ENCODE measurements at regions not wholly inside any gene's neighbourhood (a gene's known extent, or its start where the extent isn't known, plus 50 kb on each side); places are given as distances from the start of the nearest gene placed in this dataset.

DNA sequence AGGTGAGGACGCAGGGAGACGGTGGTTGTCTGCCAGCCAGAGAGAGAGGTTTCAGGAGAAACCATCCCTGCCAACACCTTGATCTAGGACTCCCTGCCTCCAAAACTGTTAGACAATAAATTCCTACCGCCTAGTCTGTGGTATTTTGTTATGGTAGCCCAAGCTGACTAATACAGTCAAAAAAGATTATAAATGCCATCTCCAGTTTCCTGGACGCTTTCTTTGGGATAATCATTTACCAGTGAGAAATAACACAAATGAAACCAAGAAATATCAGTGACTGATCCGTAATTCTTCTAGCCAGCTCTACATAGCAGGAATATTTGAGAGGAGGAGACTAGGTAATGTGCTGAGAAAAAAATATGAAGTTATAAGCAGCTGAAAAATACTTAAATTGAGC, 707.8 kb upstream of the LMCD1 start:
- peak; percentile 93 for DNase-seq (ENCODE audit: low spot score)

DNA sequence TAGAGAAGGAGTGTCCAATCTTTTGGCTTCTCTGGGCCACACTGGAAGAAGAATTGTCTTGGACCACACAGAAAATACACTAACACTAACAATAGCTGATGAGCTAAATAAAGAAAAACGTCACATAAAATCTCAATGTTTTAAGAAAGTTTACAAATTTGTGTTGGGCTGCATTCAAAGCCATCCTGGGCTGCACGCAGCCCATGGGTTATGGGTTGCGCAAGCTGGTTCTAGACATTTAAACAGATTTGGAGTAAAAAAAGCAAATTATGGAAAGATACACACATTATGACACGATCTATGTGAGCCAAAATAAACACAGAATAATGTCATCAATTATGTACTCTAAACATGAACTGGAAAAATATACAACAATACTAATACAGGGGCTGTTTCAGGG, 703.3 kb upstream of the LMCD1 start:
- no peak for DNase-seq (ENCODE audit: low spot score)

GRCh38 chr3:7800006-7800780, 701.4 kb upstream of the LMCD1 start:
- DNase-seq (ENCODE audit: low spot score) = peak; percentile 29

GRCh38 chr3:7812490-7812889, 689.1 kb upstream of the LMCD1 start:
- no peak for DNase-seq (ENCODE audit: low spot score)

- DNase-seq (ENCODE audit: low spot score) = no peak
Observed at GRCh38 chr3:7813365-7813764, 688.3 kb upstream of the LMCD1 start.

DNA sequence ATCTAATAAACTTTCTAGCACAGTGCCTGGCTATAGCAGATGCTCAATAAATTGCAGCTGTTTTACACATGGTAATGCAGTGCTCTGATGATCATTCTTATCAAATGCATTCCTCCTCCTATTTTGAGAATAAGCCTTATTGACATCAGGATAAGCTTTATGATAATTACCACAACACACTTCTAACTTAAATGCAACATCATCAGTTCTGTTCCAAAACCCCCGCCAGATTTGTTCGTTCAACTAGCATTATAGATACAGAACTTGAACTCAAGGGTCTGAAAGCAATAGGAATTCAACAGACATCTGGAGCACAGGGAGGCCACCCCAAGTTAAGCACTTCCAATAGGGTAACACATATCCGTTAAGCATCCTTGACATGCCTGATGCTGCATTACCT, 684.4 kb upstream of the LMCD1 start:
- DNase-seq (ENCODE audit: low spot score) = no peak

- no peak for DNase-seq (ENCODE audit: low spot score)
Observed at GRCh38 chr3:7820969-7821368, 680.7 kb upstream of the LMCD1 start.

DNA sequence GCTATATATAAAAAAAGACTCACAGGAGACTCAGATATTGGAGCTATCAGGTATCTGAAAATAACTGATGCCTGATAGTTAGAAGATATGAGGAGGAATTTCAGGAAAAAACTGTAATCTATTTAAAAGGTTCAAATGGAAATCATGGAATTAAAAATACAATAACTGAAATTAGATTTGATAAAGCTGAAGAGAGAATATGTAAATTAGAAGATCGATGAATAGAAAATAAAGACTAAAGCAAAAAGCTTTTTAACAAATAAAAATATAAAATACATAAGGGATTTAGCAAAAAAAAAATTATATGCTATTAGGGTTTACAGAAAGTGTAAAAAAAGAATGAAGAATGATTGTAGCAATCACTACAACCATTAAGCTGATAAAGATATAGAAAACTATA, 679.8 kb upstream of the LMCD1 start:
- no peak for DNase-seq (ENCODE audit: low spot score)

GRCh38 chr3:7841451-7841850, 660.2 kb upstream of the LMCD1 start:
- no peak for DNase-seq (ENCODE audit: low spot score)

- no peak for DNase-seq (ENCODE audit: low spot score)
Observed at GRCh38 chr3:7843441-7843840, 658.2 kb upstream of the LMCD1 start.

DNA sequence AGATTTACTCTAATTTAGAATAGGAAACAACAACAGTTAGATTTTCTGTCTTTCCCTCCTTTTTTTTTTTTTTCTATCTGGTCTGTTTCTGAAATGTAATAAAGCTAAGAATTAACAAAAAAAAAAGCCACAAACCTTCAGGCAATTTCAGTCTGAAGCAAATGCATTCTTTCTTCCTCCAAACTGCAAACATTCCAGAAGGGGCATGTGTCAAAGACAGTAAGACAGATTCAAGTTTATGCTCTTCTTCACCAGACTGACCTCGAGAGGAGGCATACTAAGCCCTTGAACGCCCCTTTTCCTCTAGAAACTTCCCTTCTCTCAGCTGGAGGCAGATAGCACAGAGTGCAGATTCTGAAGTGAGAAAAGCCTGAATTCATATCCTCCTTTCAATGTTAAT, 654.6 kb upstream of the LMCD1 start:
- no peak for DNase-seq (ENCODE audit: low spot score)

- DNase-seq (ENCODE audit: low spot score) = no peak
Observed at GRCh38 chr3:7847521-7847920, 654.1 kb upstream of the LMCD1 start.

DNA sequence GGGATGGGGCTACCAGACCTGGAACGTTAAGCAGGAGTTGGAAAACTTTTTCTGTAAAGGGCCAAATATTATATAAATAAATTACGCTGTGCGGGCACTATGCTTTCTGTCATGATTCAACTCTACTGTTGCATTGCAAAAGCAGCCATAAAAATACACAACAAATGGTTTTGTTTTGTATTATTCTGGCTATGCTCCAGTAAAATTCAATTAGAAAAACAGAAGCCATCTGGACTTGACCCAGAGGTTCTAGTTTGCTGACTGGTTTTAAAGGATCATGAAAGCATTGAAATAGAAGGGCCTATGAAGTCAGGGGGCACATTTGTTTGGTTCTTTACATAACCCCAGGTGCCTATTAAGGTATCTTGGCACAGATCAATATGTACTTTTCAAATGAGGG, 647.4 kb upstream of the LMCD1 start:
- DNase-seq (ENCODE audit: low spot score) = no peak

DNA sequence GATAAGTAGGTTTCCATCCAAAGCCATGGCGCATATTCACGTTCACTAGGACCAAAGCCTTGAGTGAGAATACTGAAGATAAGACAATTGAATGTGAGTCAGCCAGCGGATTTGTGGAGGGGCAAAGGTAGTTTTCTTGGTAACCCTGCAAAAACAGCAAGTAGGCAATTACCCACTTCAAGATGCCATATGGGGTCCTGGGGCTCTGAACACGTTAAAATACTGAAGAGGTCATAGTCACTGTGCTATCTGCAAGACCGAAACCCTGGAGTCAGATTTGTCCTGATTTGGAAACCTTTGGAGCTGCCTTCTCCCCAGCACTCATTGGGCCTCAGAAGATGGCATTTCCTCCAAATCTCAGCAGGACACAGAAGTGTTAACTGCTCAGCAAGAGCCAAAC, 646.9 kb upstream of the LMCD1 start:
- no peak for DNase-seq (ENCODE audit: low spot score)

GRCh38 chr3:7865611-7866010, 636.0 kb upstream of the LMCD1 start:
- no peak for DNase-seq (ENCODE audit: low spot score)

- no peak for DNase-seq (ENCODE audit: low spot score)
Observed at GRCh38 chr3:7867587-7867986, 634.0 kb upstream of the LMCD1 start.

GRCh38 chr3:7871003-7871560, 630.5 kb upstream of the LMCD1 start:
- no peak for DNase-seq (ENCODE audit: low spot score)

GRCh38 chr3:7874116-7874515, 627.5 kb upstream of the LMCD1 start:
- DNase-seq (ENCODE audit: low spot score) = peak; percentile 26

- DNase-seq (ENCODE audit: low spot score) = peak; percentile 80
Observed at GRCh38 chr3:7875925-7876324, 625.7 kb upstream of the LMCD1 start.

GRCh38 chr3:7876741-7877297, 624.8 kb upstream of the LMCD1 start:
- DNase-seq (ENCODE audit: low spot score) = peak; percentile 78

DNA sequence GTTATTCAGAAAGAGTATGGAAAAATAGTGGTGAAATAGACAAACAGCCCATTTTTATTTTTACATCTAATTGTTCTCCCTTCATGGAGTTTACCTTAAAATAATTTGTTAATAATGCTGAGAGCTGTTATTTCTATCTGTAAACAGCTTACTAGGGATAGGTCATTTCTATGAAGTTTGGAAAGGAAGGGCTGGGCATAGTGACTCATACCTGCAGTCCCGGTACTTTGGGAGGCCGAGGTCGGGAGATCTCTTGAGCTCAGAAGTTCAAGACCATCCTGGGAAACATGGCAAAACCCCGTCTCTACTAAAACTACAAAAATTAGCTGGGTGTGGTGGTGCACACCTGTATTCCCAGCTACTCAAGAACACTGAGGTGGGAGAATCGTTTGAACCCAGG, 624.3 kb upstream of the LMCD1 start:
- DNase-seq (ENCODE audit: low spot score) = peak; percentile 24

DNA sequence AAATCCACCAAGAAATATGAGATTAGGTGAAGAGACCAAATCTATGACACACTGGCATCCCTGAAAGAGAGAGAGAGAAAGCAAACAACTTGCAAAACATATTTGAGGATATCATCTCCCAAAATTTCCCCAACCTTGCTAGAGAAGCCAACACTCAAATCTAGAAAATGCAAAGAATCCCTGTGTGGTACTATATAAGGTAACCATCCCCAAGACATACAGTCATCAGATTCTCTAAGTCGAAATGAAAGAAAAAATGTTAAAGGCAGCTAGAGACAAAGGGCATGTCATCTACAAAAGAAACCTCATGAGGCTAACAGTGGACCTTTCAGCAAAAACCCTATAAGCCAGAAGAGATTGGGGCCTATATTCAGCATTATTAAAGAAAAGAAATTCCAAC, 622.1 kb upstream of the LMCD1 start:
- no peak for DNase-seq (ENCODE audit: low spot score)

GRCh38 chr3:7881946-7882345, 619.7 kb upstream of the LMCD1 start:
- no peak for DNase-seq (ENCODE audit: low spot score)

- no peak for DNase-seq (ENCODE audit: low spot score)
Observed at GRCh38 chr3:7897655-7898054, 604.0 kb upstream of the LMCD1 start.

All from kidney tubule cell (primary cell).